DMS 273 (cell line): ENCODE measurements at regions not wholly inside any gene's neighbourhood (a gene's known extent, or its start where the extent isn't known, plus 50 kb on each side); places are given as distances from the start of the nearest gene placed in this dataset.
"Not testable (repeated sequence)": the region's sequence is repeated elsewhere in the genome, so short reads cannot be mapped to it uniquely, and the experiment has no call there.

Source experiments
- DNase-seq: peaks from one replicate; lab custom pipeline; 2025; ENCODE audit not compliant: unreplicated experiment; lab: John Stamatoyannopoulos, UW

GRCh38 chr10:80938903-80939302 is 401.2 kb downstream of the SH2D4B start:
- DNase-seq: no peak

- DNase-seq: peak; percentile 44
Measured at GRCh38 chr10:80945264-80945880, 407.7 kb downstream of the SH2D4B start.

GRCh38 chr10:80946073-80946472 is 408.4 kb downstream of the SH2D4B start:
- DNase-seq: no peak

- DNase-seq: no peak
Measured at GRCh38 chr10:80946957-80947726, 409.4 kb downstream of the SH2D4B start.

- DNase-seq: no peak
Measured at GRCh38 chr10:80949785-80950184, 412.1 kb downstream of the SH2D4B start.

- DNase-seq: no peak
Measured at GRCh38 chr10:80952436-80952835, 414.7 kb downstream of the SH2D4B start.

- no peak for DNase-seq
Measured at GRCh38 chr10:80957161-80957560, 419.5 kb downstream of the SH2D4B start.

- DNase-seq: no peak
Measured at GRCh38 chr10:80964179-80964578, 426.5 kb downstream of the SH2D4B start.

- no peak for DNase-seq
Measured at GRCh38 chr10:80964955-80965614, 427.4 kb downstream of the SH2D4B start.

GRCh38 chr10:80966326-80966986 is 428.8 kb downstream of the SH2D4B start:
- DNase-seq: no peak

GRCh38 chr10:80967357-80967756 is 429.7 kb downstream of the SH2D4B start:
- DNase-seq: not testable (repeated sequence)

- DNase-seq: no peak
Measured at GRCh38 chr10:80968903-80969302, 431.2 kb downstream of the SH2D4B start.

GRCh38 chr10:80971461-80971860 is 433.8 kb downstream of the SH2D4B start:
- no peak for DNase-seq

GRCh38 chr10:80976658-80977057 is 439.0 kb downstream of the SH2D4B start:
- no peak for DNase-seq

- DNase-seq: no peak
Measured at GRCh38 chr10:80985102-80985501, 447.4 kb downstream of the SH2D4B start.

GRCh38 chr10:80986596-80986995 is 448.9 kb downstream of the SH2D4B start:
- no peak for DNase-seq

- DNase-seq: no peak
Measured at GRCh38 chr10:80988755-80989154, 451.1 kb downstream of the SH2D4B start.

- DNase-seq: peak; percentile 43
Measured at GRCh38 chr10:80996615-80997193, 459.0 kb downstream of the SH2D4B start.

- no peak for DNase-seq
Measured at GRCh38 chr10:81000781-81001180, 463.1 kb downstream of the SH2D4B start.

- DNase-seq: no peak
Measured at GRCh38 chr10:81002382-81002781, 464.7 kb downstream of the SH2D4B start.

GRCh38 chr10:81007872-81008271 is 470.2 kb downstream of the SH2D4B start:
- DNase-seq: no peak
